Hepatocyte (in vitro differentiated cells): ENCODE measurements at regions not wholly inside any gene's neighbourhood (a gene's known extent, or its start where the extent isn't known, plus 50 kb on each side); places are given as distances from the start of the nearest gene placed in this dataset.

Experiments used
- DNase-seq: peaks from one replicate; pipeline ENCODE4 v3.0.0-alpha.2; 2016; ENCODE audit warnings: low spot score
- H2AFZ ChIP-seq: fragments of 200-600 bp; sonication (generic); 2 replicates; pipeline ENCODE4 v1.6.0; 2016; ENCODE audit warnings: antibody characterized with exemption, mild to moderate bottlenecking
- H3K27ac ChIP-seq: fragments of 200-600 bp; sonication (generic); 2 replicates; pipeline ENCODE4 v1.5.1; 2016; ENCODE audit warnings: mild to moderate bottlenecking
- H3K27me3 ChIP-seq: fragments of 200-600 bp; sonication (generic); 2 replicates; pipeline ENCODE4 v1.6.1; 2016
- H3K36me3 ChIP-seq: fragments of 200-600 bp; sonication (generic); replicated peaks from 2 replicates; pipeline ENCODE4 v1.5.1; 2016; ENCODE audit warnings: low read depth; ENCODE audit not compliant: insufficient read depth
- H3K4me1 ChIP-seq: fragments of 200-600 bp; sonication (generic); 2 replicates; pipeline ENCODE4 v1.5.1; 2016; ENCODE audit warnings: mild to moderate bottlenecking, moderate library complexity; ENCODE audit not compliant: insufficient read depth
- H3K4me2 ChIP-seq: fragments of 200-600 bp; sonication (generic); 2 replicates; pipeline ENCODE4 v1.6.0; 2016
- H3K4me3 ChIP-seq: fragments of 200-600 bp; sonication (generic); 2 replicates; pipeline ENCODE4 v1.5.1; 2016; ENCODE audit warnings: mild to moderate bottlenecking
- H3K79me2 ChIP-seq: fragments of 200-600 bp; sonication (generic); 2 replicates; pipeline ENCODE4 v1.6.0; 2017; ENCODE audit warnings: mild to moderate bottlenecking
- H3K9me2 ChIP-seq: fragments of 200-600 bp; sonication (generic); replicated peaks from 2 replicates; pipeline ENCODE4 v1.6.0; 2017; ENCODE audit warnings: mild to moderate bottlenecking; ENCODE audit not compliant: insufficient read depth
- H3K9me3 ChIP-seq: fragments of 200-600 bp; sonication (generic); 2 replicates; pipeline ENCODE4 v1.5.1; 2016; ENCODE audit warnings: low read depth, mild to moderate bottlenecking
- H4K20me1 ChIP-seq: fragments of 200-600 bp; sonication (generic); 2 replicates; pipeline ENCODE4 v1.6.0; 2016; ENCODE audit warnings: mild to moderate bottlenecking; ENCODE audit not compliant: insufficient read depth, poor library complexity, severe bottlenecking
- EZH2 ChIP-seq: fragments of 200-600 bp; sonication (generic); IDR thresholded peaks from 2 replicates; pipeline ENCODE4 v1.6.1; 2016; ENCODE audit warnings: antibody characterized with exemption, mild to moderate bottlenecking, borderline replicate concordance
- EZH2phosphoT487 ChIP-seq: fragments of 200-600 bp; sonication (generic); IDR thresholded peaks from one replicate; pipeline ENCODE4 v1.6.1; 2018; ENCODE audit warnings: antibody characterized with exemption, mild to moderate bottlenecking, low read depth, moderate library complexity; ENCODE audit not compliant: unreplicated experiment, severe bottlenecking
- WGBS: methylation state at CpG from one replicate; pipeline ENCODE4 v1.1.6; 2016; ENCODE audit warnings: low lambda C conversion rate; ENCODE audit errors: missing lambda C conversion rate; 5-methylcytosine and 5-hydroxymethylcytosine counted together
- TF ChIP-seq, protein P1 (sequence below): fragments of 200-600 bp; sonication (generic); IDR thresholded peaks from 2 replicates; pipeline ENCODE4 v1.5.1; 2016; ENCODE audit warnings: antibody characterized with exemption, mild to moderate bottlenecking; ENCODE audit not compliant: poor library complexity

DNA sequence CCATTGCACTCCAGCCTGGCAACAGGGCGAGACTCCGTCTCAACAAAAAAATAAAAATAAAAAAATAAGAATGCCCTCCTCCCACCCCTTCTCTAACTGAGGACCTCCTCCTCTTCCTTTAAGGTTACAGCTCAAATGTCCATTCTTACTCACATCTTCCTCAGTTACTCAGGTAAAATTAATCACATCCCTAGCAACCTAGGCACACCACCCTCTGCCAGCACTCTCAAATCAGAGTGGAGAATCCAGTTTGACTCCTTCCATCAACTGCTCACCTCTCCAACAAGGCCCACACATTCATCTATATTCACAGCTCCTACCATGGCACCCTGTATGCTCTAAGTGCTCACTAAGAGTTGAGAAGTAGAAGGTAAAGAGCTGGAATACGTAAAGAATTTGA lies 254.3 kb downstream of the ZEB2 start:
- Histone ChIP-seq H3K4me3 (no peak overlapping the region), H3K4me1 (no peaks in the 10 kb centered on the region), H3K9me3 (no peaks in the 10 kb centered on the region), H3K27ac (no peak overlapping the region), H3K27me3 (no peaks in the 10 kb centered on the region), H3K79me2 (no peaks in the 10 kb centered on the region), H3K4me2 (no peak overlapping the region), H3K9me2 (no peaks in the 10 kb centered on the region), H4K20me1 (no peaks in the 10 kb centered on the region), H2AFZ (no peak overlapping the region), H3K36me3 (no peaks in the 10 kb centered on the region)
- 99% methylated on average over 3 of the region's 3 CpGs for WGBS
- no peak for TF ChIP-seq EZH2phosphoT487
- TF ChIP-seq EZH2 = no peak
- TF ChIP-seq, protein P1, sequence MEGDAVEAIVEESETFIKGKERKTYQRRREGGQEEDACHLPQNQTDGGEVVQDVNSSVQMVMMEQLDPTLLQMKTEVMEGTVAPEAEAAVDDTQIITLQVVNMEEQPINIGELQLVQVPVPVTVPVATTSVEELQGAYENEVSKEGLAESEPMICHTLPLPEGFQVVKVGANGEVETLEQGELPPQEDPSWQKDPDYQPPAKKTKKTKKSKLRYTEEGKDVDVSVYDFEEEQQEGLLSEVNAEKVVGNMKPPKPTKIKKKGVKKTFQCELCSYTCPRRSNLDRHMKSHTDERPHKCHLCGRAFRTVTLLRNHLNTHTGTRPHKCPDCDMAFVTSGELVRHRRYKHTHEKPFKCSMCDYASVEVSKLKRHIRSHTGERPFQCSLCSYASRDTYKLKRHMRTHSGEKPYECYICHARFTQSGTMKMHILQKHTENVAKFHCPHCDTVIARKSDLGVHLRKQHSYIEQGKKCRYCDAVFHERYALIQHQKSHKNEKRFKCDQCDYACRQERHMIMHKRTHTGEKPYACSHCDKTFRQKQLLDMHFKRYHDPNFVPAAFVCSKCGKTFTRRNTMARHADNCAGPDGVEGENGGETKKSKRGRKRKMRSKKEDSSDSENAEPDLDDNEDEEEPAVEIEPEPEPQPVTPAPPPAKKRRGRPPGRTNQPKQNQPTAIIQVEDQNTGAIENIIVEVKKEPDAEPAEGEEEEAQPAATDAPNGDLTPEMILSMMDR = no peak
- no peak for DNase-seq

DNA sequence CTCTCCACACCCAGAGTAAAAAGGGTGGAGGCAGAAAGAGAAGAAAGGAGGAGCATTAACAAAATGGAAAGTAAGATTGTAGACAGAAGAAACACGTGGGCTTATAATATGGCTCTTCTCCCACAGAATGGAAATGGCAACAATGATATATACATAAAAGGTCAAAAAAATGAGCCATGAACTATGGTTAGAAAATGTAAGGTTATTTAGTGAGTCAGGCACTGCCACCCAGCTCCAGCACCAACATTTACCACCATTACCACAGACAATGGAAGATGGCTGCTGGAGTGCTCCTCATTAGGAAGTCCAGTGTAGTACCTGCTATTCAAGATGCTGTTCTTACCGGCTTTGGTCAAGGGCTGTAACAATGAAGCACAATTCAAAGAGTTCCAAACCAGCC lies 258.0 kb downstream of the ZEB2 start:
- Histone ChIP-seq H3K9me3 (peaks cover 12% of the 10 kb centered on the region), H3K36me3 (no peaks in the 10 kb centered on the region), H3K9me2 (no peaks in the 10 kb centered on the region), H3K27ac (no peak overlapping the region), H3K79me2 (no peaks in the 10 kb centered on the region), H3K27me3 (no peaks in the 10 kb centered on the region), H4K20me1 (no peaks in the 10 kb centered on the region), H3K4me2 (no peak overlapping the region), H3K4me3 (no peak overlapping the region), H3K4me1 (no peaks in the 10 kb centered on the region), H2AFZ (no peak overlapping the region)
- 95% methylated on average over 2 of the region's 2 CpGs for WGBS
- no peak for TF ChIP-seq EZH2phosphoT487
- TF ChIP-seq EZH2 = no peak
- TF ChIP-seq, protein P1 = no peak
- no peak for DNase-seq

DNA sequence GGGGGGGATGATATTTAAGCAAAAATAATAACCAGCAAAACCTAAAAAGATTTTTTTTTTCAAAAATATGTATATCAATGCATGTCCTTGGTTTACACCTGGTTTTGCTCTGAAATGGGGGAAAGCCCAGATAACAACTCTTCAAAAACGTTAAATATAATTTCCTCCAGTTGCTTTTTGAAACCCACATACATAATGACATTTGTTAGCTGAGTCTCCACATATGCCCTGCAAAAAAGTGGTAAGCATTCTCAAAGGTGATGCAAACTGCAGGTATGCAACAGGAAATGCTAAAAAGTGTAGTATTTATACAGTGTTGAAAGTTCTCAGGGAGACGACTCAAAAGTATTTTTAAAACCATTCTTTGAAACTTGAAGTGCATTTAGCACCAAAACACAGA lies 258.6 kb downstream of the ZEB2 start:
- Histone ChIP-seq H4K20me1 (no peaks in the 10 kb centered on the region), H3K4me1 (no peaks in the 10 kb centered on the region), H3K4me3 (no peak overlapping the region), H3K9me2 (no peaks in the 10 kb centered on the region), H2AFZ (no peak overlapping the region), H3K4me2 (no peak overlapping the region), H3K27ac (no peak overlapping the region), H3K9me3 (peaks cover 12% of the 10 kb centered on the region), H3K27me3 (no peaks in the 10 kb centered on the region), H3K79me2 (no peaks in the 10 kb centered on the region), H3K36me3 (no peaks in the 10 kb centered on the region)
- 65% methylated on average over 2 of the region's 2 CpGs for WGBS
- DNase-seq = no peak
- TF ChIP-seq, protein P1 = no peak
- no peak for TF ChIP-seq EZH2phosphoT487

DNA sequence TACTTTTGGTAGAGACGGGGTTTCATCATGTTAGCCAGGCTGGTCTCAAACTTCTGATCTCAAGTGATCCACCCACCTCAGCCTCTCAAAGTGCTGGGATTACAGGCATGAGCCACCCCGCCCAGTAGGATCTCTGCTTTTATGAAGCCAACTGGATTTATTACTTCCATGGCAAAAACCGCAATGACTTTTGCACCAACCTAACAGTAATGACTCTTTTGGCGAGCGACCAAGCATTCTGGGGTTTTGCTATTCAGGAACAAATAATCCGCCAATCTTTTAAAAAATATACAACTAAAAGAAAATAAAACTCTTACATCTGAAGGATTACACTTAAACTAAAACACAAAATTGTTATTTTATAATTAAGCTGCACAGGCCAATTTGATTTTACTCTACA lies 260.6 kb downstream of the ZEB2 start:
- H3K4me2 ChIP-seq = no peak overlapping the region
- no peaks in the 10 kb centered on the region for H3K9me2 ChIP-seq
- H4K20me1 ChIP-seq = no peaks in the 10 kb centered on the region
- H3K27ac ChIP-seq = no peak overlapping the region
- no peaks in the 10 kb centered on the region for H3K36me3 ChIP-seq
- no peaks in the 10 kb centered on the region for H3K27me3 ChIP-seq
- H3K9me3 ChIP-seq = peaks cover 12% of the 10 kb centered on the region
- WGBS = 96% methylated on average over 6 of the region's 6 CpGs
- no peaks in the 10 kb centered on the region for H3K79me2 ChIP-seq
- no peak for DNase-seq
- TF ChIP-seq, protein P1 = no peak
- TF ChIP-seq EZH2phosphoT487 (no peak), EZH2 (no peak)
- H3K4me1 ChIP-seq = no peaks in the 10 kb centered on the region
- no peak overlapping the region for H2AFZ ChIP-seq
- no peak overlapping the region for H3K4me3 ChIP-seq
